RWPE1 (cell line): ENCODE measurements at regions not wholly inside any gene's neighbourhood (a gene's known extent, or its start where the extent isn't known, plus 50 kb on each side); places are given as distances from the start of the nearest gene placed in this dataset.

Experiments used
- CTCF ChIA-PET: fragments of 350-600 bp; sonication (Branson Sonifier 250); formaldehyde crosslinking; extraction: SDS; loops from one replicate; lab custom pipeline; 2021; lab: Yijun Ruan, JAX
- POLR2A ChIA-PET: fragments of 400-600 bp; formaldehyde crosslinking; extraction: SDS; loops from one replicate; lab custom pipeline; 2020; ENCODE audit warnings: antibody characterized with exemption; ENCODE audit not compliant: low non-redundant PET; lab: Yijun Ruan, JAX
- DNase-seq: peaks from one replicate; pipeline ENCODE4 v3.0.0; 2012; ENCODE audit warnings: low spot score
- H3K27ac ChIP-seq: fragments of 450-650 bp; 2 replicates; pipeline ENCODE4 v1.5.1; 2017
- CTCF ChIP-seq: fragments of 450-650 bp; conservative IDR thresholded peaks from 2 replicates; pipeline ENCODE4 v1.5.1; 2017; ENCODE audit warnings: low read depth, mild to moderate bottlenecking

- CTCF ChIA-PET = interaction anchor here (0.5 to 0.7 kb wide), 2 partner anchors 309 to 1045 kb away, joined by 3 to 6 read pairs; no protein-coding TSS in a partner anchor
- POLR2A ChIA-PET = no interaction called here
- H3K27ac ChIP-seq = no peak overlapping the region
- no peak for TF ChIP-seq CTCF
- no peak for DNase-seq
Measured at GRCh38 chr2:148567716-148568115, 76.8 kb upstream of the EPC2 start.

- TF ChIP-seq CTCF = no peak
- DNase-seq = no peak
- POLR2A ChIA-PET = no interaction called here
- CTCF ChIA-PET = interaction anchor here (0.6 kb wide), 1 partner anchor 557 kb away, joined by 3 read pairs; no protein-coding TSS in a partner anchor
- H3K27ac ChIP-seq = no peak overlapping the region
Measured at GRCh38 chr2:148568597-148568996, 76.0 kb upstream of the EPC2 start.

GRCh38 chr2:148569221-148569620 lies 75.3 kb upstream of the EPC2 start:
- no peak for TF ChIP-seq CTCF
- no peak overlapping the region for H3K27ac ChIP-seq
- no peak for DNase-seq
- CTCF ChIA-PET = no interaction called here
- POLR2A ChIA-PET = no interaction called here

- POLR2A ChIA-PET = no interaction called here
- CTCF ChIA-PET = no interaction called here
- DNase-seq = no peak
- no peak overlapping the region for H3K27ac ChIP-seq
- TF ChIP-seq CTCF = no peak
Measured at GRCh38 chr2:148570989-148571388, 73.6 kb upstream of the EPC2 start.

- H3K27ac ChIP-seq = no peak overlapping the region
- no peak for DNase-seq
- CTCF ChIA-PET = no interaction called here
- no peak for TF ChIP-seq CTCF
- POLR2A ChIA-PET = no interaction called here
Measured at GRCh38 chr2:148577845-148578492, 66.6 kb upstream of the EPC2 start.

- no peak overlapping the region for H3K27ac ChIP-seq
- no peak for TF ChIP-seq CTCF
- CTCF ChIA-PET = no interaction called here
- no peak for DNase-seq
- POLR2A ChIA-PET = no interaction called here
Measured at GRCh38 chr2:148578493-148578884, 66.1 kb upstream of the EPC2 start.
